NOMO-1 treated with DMSO at 0.1 percent for 48 hours (cell line): ENCODE measurements at regions not wholly inside any gene's neighbourhood (a gene's known extent, or its start where the extent isn't known, plus 50 kb on each side); places are given as distances from the start of the nearest gene placed in this dataset.
A peak's percentile ranks its signal among the peaks of the same experiment; 100 is the strongest.

ENCODE experiments used
- DNase-seq: peaks from one replicate; lab custom pipeline; 2025; ENCODE audit not compliant: unreplicated experiment; lab: John Stamatoyannopoulos, UW

DNA sequence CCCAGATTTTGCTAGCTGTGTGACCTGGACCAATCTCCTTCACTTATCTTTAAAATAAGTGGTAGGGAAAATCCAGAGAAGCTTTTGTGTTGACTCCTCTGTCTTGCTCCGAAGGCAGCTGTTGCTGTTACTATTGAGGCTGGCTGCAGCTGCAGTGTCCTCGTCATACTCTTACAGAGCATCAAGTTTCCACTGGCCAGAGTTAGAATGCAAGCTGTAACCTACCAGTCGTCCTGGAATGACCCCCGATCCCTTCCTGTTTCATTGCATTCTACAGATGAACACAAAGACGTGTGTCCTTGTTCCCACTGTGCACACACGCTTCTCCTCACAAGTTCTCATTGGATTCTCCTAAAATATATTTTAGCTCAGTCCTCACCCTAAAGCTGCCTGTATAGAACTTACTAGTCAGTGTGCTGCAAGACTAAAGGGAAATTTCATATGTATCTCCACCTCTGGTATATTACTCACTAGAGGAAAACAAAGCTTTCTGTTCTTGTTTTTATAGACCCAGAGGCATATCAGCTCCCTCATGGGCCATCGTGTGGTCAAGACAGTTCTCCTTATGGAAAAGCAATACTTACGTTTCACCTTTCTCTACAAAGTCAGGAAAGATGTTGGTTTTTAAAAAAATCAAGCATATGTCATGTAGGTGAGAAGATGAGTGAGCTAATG lies 589.8 kb downstream of the LMO7 start:
- no peak for DNase-seq

DNA sequence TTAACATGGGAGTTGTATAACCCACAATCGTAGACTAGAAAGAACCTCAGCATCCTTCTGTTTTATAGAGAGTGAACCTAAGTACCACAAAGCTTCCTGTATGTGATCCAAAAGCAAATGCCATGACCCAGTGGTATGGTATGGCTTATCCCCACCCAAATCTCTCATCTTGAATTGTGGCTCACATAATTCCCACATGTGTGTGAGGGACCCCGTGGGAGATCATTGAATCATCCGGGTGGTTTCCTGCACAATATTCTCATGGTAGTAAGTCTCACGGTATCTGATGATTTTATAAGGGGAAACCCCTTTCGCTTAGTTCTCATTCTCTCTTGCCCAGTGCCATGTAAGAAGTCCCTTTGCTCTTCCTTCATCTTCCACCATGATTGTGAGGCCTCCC lies 587.9 kb downstream of the LMO7 start:
- DNase-seq, result no peak

DNA sequence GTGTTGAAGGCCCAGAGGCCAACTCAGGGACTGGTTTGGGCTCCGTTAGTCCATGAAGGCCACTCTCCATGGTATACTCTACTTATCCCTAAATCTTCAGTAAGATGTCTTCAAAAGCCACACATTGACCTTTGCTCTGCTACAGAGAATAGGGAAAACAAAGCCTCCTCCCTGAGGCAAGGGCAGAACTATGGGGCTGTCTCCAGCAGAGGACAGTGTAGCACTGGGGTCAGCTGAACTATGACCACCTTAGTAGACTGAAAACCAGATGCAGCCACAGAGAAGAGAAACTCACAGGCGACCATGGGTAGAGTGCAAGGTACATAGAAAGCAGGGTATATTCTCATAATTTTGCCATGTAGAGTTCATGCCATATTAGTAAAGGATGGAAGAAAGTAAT lies 587.4 kb downstream of the LMO7 start:
- DNase-seq, result no peak

DNA sequence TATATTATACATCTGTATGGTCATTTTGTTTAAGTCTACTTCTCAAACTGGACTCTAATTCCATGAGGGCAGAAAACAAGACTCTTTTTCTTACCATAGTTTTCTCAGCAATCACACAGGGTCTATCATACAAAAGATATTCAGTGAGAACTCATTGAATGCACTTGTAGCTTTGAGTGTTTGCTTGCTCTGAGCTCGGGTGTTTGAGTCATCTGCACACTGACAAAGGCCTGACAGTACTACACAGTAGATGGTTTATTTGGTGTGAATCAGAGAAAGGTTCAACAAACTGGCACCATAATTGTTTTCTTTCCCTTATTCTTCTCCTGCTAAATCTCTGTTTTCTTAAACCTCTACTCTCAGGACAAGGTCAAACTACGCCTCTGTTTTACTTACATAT lies 586.4 kb downstream of the LMO7 start:
- DNase-seq, result no peak

DNA sequence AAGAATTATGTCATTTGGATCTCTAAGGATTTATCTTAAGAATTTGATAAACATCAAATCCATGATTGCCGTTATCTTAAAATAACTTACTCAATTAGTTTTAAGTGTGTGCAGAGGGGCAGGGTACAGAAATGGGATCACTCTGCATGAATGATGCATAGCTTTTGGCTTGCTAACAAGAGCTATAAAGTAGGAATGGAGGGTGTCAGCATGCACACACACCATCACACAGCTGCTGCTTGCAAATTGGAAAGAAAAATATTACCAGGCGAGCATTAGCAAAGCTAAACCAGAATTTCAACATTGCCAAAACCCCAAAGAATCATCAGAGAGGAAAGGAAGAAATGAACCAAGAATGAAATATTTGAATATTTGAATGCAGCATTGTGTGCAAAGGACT lies 580.6 kb downstream of the LMO7 start:
- no peak for DNase-seq

DNA sequence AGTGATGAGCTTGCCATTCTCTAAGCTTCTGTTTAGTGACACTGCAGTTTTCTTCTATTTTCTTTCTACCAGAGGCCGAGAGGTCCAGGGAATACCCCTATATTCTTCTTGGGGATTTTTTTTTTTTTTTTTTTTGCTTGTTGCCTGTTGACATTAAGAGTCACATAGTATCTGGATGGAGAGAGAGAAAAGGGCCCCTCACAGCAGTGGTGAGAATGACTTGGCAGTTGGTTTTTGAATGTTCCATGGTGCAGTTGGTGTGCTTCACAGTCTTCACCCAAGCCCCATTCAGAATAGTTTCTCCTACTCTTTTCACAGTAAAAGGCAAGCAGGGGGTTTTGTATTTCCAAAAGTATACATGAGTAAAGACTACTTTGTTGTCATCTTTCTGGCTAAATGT lies 577.9 kb downstream of the LMO7 start:
- no peak for DNase-seq

DNA sequence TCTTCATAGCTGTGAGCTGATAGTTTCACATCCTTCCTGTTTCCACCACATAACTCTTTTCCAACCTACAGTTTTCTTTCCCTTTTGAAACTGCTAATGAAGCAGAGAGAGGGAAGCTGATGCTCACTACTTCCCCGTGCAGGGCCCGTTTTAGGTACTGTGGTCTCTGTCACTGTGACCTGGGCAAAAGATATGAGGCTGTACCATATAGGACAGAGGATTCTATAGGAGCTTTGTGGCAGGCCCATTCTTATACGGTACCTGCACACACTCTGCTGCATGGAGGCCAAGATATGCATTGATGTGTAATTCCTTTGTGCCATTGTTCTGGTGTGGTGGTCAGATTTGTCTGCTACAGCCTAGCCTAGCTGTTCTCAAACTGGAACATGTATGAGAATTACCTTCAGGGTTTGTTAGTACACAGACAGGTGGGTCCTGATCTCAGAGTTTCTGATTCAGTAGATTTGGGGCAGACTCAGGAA lies 577.3 kb downstream of the LMO7 start:
- DNase-seq, result peak; percentile 4

DNA sequence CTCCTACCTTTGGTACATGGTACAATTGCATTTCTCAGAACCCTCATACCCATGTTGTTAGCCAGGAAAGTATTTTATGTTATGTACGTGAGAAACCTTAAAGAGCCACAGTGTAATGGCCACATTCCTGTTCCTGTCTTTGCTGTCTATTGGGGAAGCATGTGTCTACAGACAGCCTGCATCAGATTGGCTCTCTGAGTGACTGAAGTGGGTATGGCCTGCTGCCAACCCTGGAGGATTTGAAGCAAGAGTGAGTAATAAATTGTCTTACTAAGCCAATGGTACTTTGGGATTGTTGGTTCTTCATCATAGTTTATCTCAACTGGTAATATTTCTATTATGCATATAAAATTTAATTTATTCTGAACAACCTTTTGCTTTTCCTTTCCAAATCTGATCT lies 574.1 kb downstream of the LMO7 start:
- no peak for DNase-seq

DNA sequence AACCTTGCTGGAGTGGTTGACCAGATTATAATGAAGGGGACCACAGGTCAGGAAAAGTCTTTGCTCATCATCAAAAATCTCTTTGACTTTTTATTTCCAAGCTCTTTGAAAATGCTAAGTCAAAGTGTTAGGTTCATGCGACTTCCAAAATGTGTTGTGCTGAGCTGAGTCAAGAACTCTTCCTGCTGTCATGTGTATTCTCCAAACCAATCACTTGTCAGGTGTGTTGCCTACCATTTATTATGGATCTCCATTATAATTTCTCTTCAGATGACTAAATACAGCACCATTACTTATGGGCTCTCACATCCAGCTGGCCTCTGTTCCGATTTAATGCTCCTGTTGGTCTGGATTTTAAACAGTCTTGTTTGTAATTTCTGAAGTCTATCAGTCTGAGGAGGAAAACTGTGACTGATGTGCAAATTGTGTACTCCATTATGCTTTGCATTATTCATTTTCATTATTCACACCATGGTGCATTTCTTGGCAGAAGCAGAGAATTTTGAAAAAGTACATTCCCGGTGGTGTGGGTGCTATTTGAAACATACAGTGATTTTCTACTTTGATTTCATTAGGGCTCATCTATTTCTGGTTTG lies 562.5 kb downstream of the LMO7 start:
- DNase-seq, result no peak

DNA sequence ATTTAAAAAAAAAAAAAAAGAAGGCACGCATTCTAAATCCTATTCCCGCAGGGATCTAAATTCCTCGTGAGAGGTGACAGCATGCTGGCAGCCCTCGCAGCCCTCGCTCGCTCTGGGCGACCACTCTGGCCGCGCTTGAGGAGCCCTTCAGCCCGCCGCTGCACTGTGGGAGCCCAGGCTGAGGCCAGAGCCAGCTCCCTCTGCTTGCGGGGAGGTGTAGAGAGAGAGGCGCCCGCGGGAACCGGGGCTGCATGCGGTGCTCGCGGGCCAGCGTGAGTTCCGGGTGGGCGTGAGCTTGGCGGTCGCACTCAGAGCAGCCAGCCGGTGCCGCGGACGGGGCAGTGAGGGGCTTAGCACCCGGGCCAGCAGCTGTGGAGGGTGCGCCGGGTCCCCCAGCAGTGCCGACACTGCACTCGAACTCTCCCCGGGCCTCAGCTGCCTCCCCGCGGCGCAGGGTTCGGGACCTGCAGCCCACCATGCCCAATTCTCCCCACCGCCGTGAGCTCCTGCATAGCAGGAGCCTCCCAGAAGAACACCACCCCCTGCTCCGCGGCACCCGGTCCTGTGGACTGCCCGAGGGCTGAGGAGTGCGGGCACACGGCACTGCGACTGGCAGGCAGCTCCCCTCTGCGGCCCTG lies 553.9 kb downstream of the LMO7 start:
- DNase-seq, result no peak

DNA sequence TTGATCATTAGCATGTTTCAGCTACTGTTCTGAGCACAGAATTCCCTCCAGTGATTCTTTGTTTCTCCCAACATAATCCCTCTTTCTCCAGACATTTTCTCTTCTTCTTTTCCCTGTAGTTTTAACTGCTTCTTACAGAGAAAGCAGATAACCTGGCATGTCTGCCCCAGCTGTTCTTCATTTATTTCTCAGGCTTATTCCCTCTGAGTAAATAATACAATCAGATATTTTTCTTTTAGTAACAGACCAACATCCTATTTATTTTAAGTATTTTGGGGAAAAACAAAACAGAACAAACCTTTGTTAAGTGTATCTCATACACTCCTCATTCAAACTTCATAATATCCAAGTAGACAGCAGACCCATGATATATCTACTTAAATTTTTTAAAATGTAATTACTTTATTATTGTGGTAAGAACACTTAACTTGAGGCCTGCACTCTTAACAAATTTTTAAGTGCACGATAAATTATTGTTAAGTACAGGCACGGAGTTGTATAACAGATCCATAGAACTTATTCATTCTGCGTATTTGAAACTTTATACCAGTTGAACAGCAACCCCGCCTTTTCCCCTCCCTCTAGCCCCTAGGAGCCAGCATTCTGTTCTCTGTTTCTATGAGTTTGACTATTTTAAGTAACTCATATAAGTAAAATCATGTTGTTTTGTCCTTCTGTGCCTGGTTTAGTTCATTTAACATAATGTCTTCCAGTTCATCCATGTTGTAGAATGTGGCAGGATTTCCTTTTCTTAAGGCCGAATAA lies 540.0 kb downstream of the LMO7 start:
- no peak for DNase-seq

DNA sequence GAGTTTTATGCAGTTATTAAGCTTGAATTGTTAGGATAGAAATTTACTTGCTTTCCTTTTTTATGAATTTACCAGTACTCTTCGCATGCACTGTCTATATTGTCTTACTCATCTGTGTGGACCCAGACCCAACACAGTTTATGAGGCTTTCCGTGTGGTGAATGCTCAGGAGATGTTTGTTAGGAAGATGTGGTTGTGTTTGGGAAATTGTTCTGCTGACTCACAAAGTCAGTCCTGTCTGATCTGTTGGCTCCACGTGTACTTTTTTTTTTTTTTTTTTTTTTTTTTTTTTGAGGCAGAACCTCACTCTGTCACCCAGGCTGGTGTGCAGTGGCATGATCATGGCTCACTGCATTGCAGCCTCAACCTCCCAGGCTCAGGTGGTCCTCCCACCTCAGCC lies 532.5 kb downstream of the LMO7 start:
- DNase-seq, result no peak

DNA sequence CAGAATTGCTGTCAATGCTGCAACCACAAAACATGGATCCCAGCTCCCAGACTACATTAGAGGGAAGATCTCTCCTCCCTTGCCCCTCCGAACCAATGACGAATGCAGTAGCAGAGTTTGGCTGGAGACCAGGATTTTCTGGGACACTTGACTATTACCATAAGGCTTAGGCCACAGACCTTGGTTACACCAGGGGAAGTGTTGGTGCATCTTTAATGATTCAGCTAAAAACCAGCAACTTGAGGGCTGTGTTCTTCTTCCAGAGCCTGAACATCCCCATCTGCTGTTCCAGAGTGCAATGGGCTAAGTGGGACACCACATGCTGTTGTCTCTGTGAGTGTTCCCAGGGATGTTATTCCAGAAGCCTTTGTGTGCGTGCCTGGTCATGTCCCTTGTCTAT lies 528.2 kb downstream of the LMO7 start:
- DNase-seq, result no peak

DNA sequence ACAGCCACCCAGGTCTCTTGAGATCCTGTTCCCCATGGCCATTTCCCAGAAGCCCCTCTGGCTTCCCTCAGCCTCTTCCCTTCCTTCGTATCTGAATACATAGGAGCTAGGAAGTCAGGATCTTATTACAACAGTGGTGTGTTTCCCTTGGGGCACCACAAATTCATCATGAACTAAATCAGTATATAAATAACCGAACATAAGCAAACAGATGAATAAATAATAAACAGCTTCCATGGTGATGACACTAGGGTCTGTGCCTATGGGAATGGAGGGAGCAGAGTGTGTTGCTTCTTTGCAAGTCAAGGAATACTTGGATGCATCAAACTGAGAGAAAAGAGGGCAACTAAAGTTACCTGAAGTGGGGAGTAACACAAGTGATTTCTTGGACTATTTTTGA lies 527.6 kb downstream of the LMO7 start:
- DNase-seq, result no peak

DNA sequence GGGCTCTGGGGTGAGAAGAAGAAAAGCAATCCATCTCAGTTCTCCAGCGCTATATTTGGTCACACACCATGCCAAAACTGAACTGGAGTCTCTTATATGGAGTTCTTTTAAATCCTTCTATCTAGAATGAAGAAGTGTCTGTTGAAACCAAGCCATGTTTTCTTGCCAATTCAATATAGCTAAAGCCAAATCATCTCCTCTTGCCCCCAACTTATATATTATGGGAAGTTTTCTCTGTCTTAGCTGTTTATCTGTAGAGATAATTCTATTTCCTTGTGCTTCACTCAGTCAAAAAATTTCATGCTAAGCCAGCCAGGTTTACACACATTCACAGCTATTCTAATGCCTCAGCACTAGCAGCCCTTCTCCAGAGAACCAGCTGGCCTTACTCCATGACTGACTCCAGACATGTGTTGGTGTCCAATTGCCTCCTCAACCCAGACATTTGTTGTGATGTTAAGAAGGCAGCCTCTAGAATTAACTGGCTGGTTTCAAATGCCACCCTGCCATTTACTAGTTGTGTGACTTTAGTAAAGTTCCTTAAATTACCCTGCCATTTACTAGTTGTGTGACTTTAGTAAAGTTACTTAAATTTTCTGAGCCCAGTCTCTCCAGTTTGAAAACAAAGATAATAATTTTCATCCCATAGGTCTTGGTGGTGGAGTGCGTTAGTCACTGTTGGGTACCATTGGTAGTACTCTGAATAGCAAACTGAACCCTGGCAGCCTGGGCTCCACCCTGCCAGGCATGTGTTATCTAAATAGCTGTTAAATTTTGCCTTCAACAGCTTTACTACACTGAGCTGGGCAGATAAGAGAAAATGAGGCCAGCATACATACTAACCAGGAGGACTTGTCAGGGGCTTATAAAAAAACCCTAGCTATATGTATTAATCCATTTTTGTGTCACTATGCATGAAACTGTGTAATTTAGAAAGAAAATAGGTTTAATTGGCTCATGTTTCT lies 525.1 kb downstream of the LMO7 start:
- no peak for DNase-seq

DNA sequence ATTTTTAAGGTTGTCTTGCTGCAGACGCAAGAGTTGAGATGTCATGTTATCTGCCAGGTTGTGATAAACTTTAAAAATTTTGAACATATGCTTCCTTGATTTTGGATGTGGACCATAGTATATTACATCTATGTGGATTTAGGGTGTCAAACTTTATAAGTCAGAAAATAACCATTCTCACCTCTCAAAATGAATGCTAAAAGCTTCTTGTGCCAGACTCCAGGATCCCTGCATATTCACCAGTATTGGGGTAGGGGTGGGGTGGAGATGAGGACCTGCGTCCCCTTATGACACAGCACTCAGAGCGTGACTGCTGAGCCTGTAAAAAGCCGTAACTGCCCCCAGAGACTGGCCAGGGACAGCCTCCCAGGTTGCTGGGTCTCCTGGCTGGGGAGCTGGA lies 524.4 kb downstream of the LMO7 start:
- DNase-seq, result no peak

DNA sequence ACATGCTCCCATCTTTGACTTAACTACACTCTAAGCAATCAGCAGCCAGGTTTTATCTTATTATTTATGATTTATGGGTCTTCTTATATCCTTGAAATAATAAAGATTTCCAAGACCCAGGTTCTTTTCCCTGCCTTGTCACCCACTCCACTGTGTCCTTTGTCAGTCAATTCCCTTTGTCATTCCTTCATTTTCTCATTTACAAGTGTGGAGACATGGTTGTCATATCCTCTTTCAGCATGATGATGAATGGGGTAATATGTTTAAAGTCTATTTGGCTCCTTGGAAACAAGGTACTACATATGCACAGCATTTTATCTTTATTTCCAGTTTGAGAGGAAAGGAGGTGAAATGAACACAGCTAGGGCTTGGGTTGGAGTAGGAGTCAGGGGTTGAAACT lies 521.8 kb downstream of the LMO7 start:
- DNase-seq, result no peak

DNA sequence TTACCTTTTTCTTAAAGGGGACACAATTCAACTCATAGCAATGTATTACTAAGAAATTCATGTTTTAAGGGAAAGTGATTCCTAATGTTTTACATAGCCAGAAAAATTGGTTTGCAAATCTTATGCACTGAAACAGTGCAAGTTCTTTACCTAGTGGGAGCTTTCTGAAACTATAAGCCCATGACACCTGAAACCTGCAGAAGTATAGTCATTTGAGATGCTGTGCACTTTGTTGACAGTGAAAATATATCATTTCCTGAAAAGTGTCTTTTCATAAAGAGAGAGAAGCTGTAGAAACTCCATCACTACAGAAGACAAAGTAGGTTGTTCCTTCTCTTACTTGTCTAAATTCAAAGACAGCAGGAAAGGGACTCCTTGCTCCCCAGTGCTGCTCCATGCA lies 517.1 kb downstream of the LMO7 start:
- DNase-seq, result no peak

DNA sequence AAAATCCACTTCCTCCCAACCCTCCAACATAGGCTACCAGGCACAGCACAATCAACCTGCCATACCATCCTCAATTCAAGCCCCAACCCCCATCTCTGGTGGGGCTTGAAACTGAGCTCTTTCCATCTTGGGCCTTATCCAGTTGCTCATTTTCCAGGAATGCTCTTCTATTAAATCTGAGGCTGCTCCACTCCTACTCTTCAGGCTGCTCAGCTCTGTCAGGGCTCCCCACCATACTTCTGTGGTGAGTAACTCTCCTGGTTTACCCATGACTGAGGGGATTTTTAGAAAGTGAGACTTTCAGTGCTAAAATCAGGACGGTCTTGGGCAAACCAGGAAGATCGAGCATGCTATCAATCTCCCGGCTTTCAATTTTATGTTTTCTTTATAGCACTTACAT lies 512.8 kb downstream of the LMO7 start:
- no peak for DNase-seq

DNA sequence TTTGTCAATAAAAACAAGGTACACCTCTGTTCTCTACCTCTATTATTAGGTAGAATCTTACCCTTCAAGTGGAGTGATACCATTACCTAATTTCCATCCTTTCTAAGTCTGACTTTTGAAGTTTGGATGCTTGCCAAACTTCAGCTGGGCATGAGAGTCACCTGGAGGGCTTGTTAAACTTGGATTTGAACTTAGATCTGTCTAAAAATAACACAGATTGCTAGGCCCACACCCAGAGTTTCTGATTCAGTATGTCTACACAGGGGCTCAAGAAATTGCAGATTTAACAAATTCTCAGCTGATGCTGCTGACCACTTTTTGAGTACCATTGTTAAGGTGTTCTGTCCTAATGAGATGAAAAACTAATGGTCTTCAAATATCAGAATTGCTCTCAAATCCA lies 512.2 kb downstream of the LMO7 start:
- no peak for DNase-seq

DNA sequence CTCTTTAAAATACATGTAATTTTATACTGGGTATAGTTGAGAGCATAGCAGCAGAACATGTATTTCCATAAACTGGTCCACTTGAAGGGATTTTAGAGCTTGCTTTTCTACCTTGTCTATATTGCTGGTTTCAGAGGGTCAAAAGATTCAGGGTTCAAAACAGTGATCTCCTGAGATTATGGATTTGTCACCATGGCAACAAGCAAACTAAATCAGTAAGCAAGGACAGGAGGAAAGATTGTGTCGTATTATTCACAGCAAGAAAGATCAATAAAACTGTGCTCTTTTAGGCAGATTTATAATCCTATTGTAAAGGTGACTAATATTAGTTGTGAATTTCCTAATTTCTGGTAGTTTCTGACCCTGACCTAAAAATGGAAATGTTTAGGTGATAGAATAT lies 496.4 kb downstream of the LMO7 start:
- no peak for DNase-seq
